HEK293T (cell line): ENCODE measurements at regions not wholly inside any gene's neighbourhood (a gene's known extent, or its start where the extent isn't known, plus 50 kb on each side); places are given as distances from the start of the nearest gene placed in this dataset.

Experiments
- ARNT ChIP-seq: fragments of 450-650 bp; IDR thresholded peaks from 2 replicates; pipeline ENCODE4 v1.6.1; 2017; ENCODE audit warnings: mild to moderate bottlenecking
- BHLHE40 ChIP-seq: fragments of 450-650 bp; IDR thresholded peaks from 2 replicates; pipeline ENCODE4 v1.6.1; 2016; ENCODE audit warnings: mild to moderate bottlenecking, moderate library complexity, borderline replicate concordance
- CTBP1 ChIP-seq: fragments of 450-650 bp; IDR thresholded peaks from 2 replicates; pipeline ENCODE4 v1.6.1; 2016; ENCODE audit warnings: borderline replicate concordance
- ELF4 ChIP-seq: fragments of 450-650 bp; IDR thresholded peaks from 2 replicates; pipeline ENCODE4 v1.6.1; 2017; ENCODE audit warnings: antibody characterized with exemption
- FOXA1 ChIP-seq: fragments of 450-650 bp; IDR thresholded peaks from 2 replicates; pipeline ENCODE4 v1.6.1; 2016; ENCODE audit warnings: mild to moderate bottlenecking
- FOXK2 ChIP-seq: fragments of 450-650 bp; IDR thresholded peaks from 2 replicates; pipeline ENCODE4 v1.6.1; 2016; ENCODE audit warnings: mild to moderate bottlenecking
- FOXM1 ChIP-seq: fragments of 450-650 bp; IDR thresholded peaks from 2 replicates; pipeline ENCODE4 v1.6.1; 2017; ENCODE audit warnings: mild to moderate bottlenecking, borderline replicate concordance
- HDGF ChIP-seq: fragments of 450-650 bp; IDR thresholded peaks from 2 replicates; pipeline ENCODE4 v1.6.1; 2017; ENCODE audit warnings: antibody characterized with exemption, borderline replicate concordance
- NFRKB ChIP-seq: fragments of 450-650 bp; IDR thresholded peaks from 2 replicates; pipeline ENCODE4 v1.6.1; 2016; ENCODE audit warnings: mild to moderate bottlenecking, moderate library complexity
- SP1 ChIP-seq: fragments of 450-650 bp; IDR thresholded peaks from 2 replicates; pipeline ENCODE4 v1.6.1; 2017
- SUZ12 ChIP-seq: fragments of 450-650 bp; IDR thresholded peaks from 2 replicates; pipeline ENCODE4 v1.6.1; 2016; ENCODE audit warnings: mild to moderate bottlenecking
- TARDBP ChIP-seq: fragments of 450-650 bp; IDR thresholded peaks from 2 replicates; pipeline ENCODE4 v1.6.1; 2016
- ZNF384 ChIP-seq: fragments of 450-650 bp; IDR thresholded peaks from 2 replicates; pipeline ENCODE4 v1.6.1; 2016
- TF ChIP-seq, protein P1 (sequence below): fragments of 450-650 bp; IDR thresholded peaks from 2 replicates; pipeline ENCODE4 v1.6.1; 2016

- no peak for TF ChIP-seq ELF4
- TF ChIP-seq TARDBP: no peak
- no peak for TF ChIP-seq SP1
- TF ChIP-seq, protein P1, sequence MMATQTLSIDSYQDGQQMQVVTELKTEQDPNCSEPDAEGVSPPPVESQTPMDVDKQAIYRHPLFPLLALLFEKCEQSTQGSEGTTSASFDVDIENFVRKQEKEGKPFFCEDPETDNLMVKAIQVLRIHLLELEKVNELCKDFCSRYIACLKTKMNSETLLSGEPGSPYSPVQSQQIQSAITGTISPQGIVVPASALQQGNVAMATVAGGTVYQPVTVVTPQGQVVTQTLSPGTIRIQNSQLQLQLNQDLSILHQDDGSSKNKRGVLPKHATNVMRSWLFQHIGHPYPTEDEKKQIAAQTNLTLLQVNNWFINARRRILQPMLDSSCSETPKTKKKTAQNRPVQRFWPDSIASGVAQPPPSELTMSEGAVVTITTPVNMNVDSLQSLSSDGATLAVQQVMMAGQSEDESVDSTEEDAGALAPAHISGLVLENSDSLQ: no peak
- no peak for TF ChIP-seq HDGF
- no peak for TF ChIP-seq FOXA1
- TF ChIP-seq ARNT: no peak
- TF ChIP-seq FOXK2: no peak
- TF ChIP-seq BHLHE40: no peak
- no peak for TF ChIP-seq ZNF384
- no peak for TF ChIP-seq FOXM1
- TF ChIP-seq CTBP1: no peak
- TF ChIP-seq NFRKB: no peak
- no peak for TF ChIP-seq SUZ12
These were observed 381.6 kb upstream of the TRIB2 start for GRCh38 chr2:12335131-12335530.
